ENCODE measurements at regions not wholly inside any gene's neighbourhood (a gene's known extent, or its start where the extent isn't known, plus 50 kb on each side); places are given as distances from the start of the nearest gene placed in this dataset.
"Not testable (repeated sequence)": the region's sequence is repeated elsewhere in the genome, so short reads cannot be mapped to it uniquely, and the experiment has no call there.

DNA sequence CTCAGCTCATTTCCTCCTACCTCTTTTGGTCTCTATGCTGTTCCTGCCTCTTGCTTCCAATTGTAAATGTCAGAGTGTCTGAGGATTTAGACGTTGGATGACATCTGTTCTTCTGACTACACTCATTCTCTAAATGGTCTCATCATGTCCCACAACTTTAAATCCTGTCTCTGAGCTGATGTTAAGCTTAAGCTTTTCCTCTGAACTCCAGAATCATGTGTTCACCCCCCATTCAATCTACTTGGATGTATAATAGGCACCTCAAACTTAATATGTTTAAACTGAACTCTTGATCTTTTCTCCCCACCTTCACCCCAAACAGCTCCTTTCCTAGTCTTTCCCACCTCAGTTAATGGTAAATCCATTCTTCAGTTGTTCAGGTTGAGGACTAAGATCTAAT is 433.6 kb downstream of the CSNK1G3 start:
- H3K27ac ChIP-seq, result no peak overlapping the region
- intact Hi-C loops (cut with DNase I; ENCODE audit: low total_unique reads), result no loop called here
- no peak overlapping the region for H3K4me3 ChIP-seq
- H3K27me3 ChIP-seq, result no peaks in the 10 kb centered on the region
- TF ChIP-seq, protein P1, sequence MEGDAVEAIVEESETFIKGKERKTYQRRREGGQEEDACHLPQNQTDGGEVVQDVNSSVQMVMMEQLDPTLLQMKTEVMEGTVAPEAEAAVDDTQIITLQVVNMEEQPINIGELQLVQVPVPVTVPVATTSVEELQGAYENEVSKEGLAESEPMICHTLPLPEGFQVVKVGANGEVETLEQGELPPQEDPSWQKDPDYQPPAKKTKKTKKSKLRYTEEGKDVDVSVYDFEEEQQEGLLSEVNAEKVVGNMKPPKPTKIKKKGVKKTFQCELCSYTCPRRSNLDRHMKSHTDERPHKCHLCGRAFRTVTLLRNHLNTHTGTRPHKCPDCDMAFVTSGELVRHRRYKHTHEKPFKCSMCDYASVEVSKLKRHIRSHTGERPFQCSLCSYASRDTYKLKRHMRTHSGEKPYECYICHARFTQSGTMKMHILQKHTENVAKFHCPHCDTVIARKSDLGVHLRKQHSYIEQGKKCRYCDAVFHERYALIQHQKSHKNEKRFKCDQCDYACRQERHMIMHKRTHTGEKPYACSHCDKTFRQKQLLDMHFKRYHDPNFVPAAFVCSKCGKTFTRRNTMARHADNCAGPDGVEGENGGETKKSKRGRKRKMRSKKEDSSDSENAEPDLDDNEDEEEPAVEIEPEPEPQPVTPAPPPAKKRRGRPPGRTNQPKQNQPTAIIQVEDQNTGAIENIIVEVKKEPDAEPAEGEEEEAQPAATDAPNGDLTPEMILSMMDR (IDR thresholded peaks at IDR 0.05), result no peak
- no peak for TF ChIP-seq POLR2A (IDR thresholded peaks at IDR 0.05)
- no peaks in the 10 kb centered on the region for H3K36me3 ChIP-seq
- no peaks in the 10 kb centered on the region for H3K4me1 ChIP-seq
- DNase-seq, result no peak
- no peaks in the 10 kb centered on the region for H3K9me3 ChIP-seq

DNA sequence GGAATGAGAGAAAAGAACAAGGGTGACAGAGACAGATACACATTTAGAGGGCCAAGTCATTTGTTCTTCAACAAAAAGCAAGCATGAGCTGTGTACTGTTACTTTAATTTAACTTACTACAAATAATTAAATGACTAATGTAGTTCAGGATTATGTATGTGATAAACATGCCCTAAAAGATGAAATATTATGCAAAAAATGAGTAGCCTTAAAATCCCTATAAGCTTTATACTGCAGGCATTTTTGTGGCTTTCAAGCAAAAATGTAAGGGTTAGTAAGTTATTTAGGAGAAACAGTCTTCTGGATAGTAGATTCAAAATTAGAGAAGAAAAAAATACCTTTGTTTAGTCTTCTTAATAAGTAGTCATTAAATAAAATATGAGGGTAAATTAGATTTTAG is 431.2 kb downstream of the CSNK1G3 start:
- intact Hi-C loops (cut with DNase I; ENCODE audit: low total_unique reads), result no loop called here
- no peaks in the 10 kb centered on the region for H3K27me3 ChIP-seq

DNA sequence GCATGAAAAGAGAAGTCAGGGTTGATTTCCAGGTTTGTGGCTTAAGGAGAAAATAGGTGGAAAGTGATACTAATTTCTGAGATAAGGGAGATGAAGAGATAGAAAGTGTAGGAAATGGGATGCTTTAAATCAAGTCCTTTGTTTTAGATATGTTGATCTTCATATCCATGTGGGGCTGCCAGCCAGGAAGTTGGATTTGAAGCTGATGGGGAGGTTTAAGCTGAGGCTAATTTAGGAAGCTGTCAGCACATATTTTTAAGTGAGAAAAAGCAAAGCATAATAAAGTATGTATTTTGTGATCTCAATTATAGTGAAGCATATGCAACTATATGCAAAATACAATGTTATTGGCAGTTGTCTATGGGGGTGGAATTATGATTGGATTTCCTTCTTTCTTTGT is 428.4 kb downstream of the CSNK1G3 start:
- no peak for DNase-seq
- H3K4me3 ChIP-seq, result no peak overlapping the region
- TF ChIP-seq, protein P1 (IDR thresholded peaks at IDR 0.05), result no peak
- no peak for TF ChIP-seq POLR2A (IDR thresholded peaks at IDR 0.05)
- H3K9me3 ChIP-seq, result peaks cover 0 to 10% of the 10 kb centered on the region in 2 donors
- no peak overlapping the region for H3K27ac ChIP-seq
- H3K36me3 ChIP-seq, result no peaks in the 10 kb centered on the region
- intact Hi-C loops (cut with DNase I; ENCODE audit: low total_unique reads), result no loop called here
- H3K27me3 ChIP-seq, result no peaks in the 10 kb centered on the region
- no peaks in the 10 kb centered on the region for H3K4me1 ChIP-seq

More for the DNA sequence above, 431.2 kb downstream of the CSNK1G3 start:
- Histone ChIP-seq H3K27ac (no peak overlapping the region), H3K9me3 (no peaks in the 10 kb centered on the region), H3K36me3 (no peaks in the 10 kb centered on the region), H3K4me1 (no peaks in the 10 kb centered on the region), H3K4me3 (no peak overlapping the region)
- TF ChIP-seq POLR2A (IDR thresholded peaks at IDR 0.05), result no peak
- TF ChIP-seq, protein P1 (IDR thresholded peaks at IDR 0.05), result no peak
- no peak for DNase-seq

DNA sequence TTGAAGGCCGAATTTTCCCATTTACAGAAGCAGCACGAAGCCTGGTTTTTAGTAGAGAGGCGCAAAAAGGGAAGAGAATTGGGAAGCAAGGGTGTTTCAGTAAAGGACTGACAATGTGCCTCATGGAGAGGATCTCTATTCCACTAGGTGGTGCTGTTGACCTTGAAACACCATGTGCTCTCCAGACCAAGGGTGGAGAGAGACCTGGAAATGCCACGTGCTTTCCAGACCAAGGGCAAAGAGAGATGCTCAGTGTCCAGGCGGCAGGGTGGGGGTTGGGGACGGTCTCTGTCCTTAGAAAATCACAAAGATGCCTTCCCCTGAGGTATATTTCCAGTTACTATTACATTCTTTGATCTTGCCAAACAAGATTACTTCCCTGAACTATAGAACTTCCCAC is 425.3 kb downstream of the CSNK1G3 start:
- H3K4me1 ChIP-seq, result no peaks in the 10 kb centered on the region
- H3K4me3 ChIP-seq, result no peak overlapping the region
- no peak overlapping the region for H3K27ac ChIP-seq
- intact Hi-C loops (cut with DNase I; ENCODE audit: low total_unique reads), result no loop called here
- H3K36me3 ChIP-seq, result no peaks in the 10 kb centered on the region
- TF ChIP-seq POLR2A (IDR thresholded peaks at IDR 0.05), result no peak
- TF ChIP-seq, protein P1 (IDR thresholded peaks at IDR 0.05), result peak; percentile 30 to 37 (median 34)
- DNase-seq, result no peak
- peaks cover 0 to 10% of the 10 kb centered on the region in 2 donors for H3K9me3 ChIP-seq
- H3K27me3 ChIP-seq, result no peaks in the 10 kb centered on the region

DNA sequence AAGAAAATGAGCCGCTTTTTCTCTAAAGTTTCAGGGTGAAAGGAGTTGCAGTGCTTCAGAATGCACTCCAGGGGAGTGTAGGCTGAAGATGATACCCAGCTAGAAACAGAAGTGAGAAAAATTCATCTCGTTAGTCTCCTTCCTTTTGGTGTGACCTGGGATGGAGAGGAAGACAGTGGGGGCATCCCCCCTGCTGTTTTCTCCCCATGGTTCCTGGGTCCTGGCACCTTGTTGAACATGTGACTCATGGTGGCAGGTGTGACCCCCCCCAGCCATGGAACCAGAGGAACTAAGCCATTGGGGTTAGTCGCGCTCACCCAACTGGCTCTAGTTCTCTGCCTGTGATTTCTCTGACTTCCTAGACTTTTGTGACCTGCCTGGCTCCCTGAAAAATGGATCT is 424.6 kb downstream of the CSNK1G3 start:
- Histone ChIP-seq H3K27me3 (no peaks in the 10 kb centered on the region), H3K4me3 (no peak overlapping the region), H3K4me1 (no peaks in the 10 kb centered on the region), H3K27ac (no peak overlapping the region), H3K36me3 (no peaks in the 10 kb centered on the region), H3K9me3 (peaks cover 0 to 10% of the 10 kb centered on the region in 2 donors)
- TF ChIP-seq POLR2A (IDR thresholded peaks at IDR 0.05), result no peak
- TF ChIP-seq, protein P1 (IDR thresholded peaks at IDR 0.05), result no peak
- intact Hi-C loops (cut with DNase I; ENCODE audit: low total_unique reads), result no loop called here
- no peak for DNase-seq

DNA sequence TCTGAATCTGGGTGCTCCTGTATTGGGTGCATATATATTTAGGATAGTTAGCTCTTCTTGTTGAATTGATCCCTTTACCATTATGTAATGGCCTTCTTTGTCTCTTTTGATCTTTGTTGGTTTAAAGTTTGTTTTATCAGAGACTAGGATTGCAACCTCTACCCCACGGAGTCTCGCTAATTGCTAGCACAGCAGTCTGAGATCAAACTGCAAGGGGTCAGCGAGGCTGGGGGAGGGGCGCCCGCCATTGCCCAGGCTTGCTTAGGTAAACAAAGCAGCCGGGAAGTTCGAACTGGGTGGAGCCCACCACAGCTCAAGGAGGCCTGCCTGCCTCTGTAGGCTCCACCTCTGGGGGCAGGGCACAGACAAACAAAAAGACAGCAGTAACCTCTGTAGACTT is 421.8 kb downstream of the CSNK1G3 start:
- H3K4me1 ChIP-seq; H3K36me3 ChIP-seq; H3K27me3 ChIP-seq; DNase-seq; H3K27ac ChIP-seq; H3K4me3 ChIP-seq; intact Hi-C loops (cut with DNase I; ENCODE audit: low total_unique reads): not testable (repeated sequence)
- H3K9me3 ChIP-seq, result peaks cover 0 to 10% of the 10 kb centered on the region in 2 donors

All from uterus (tissue), 3 donors.